HG03108 (cell line): ENCODE measurements at regions not wholly inside any gene's neighbourhood (a gene's known extent, or its start where the extent isn't known, plus 50 kb on each side); places are given as distances from the start of the nearest gene placed in this dataset.

Source experiments
- ATAC-seq: cut with Tn5 transposase; IDR thresholded peaks from one replicate; pipeline ENCODE4 v1.9.1; 2021; ENCODE audit warnings: moderate library complexity; ENCODE audit not compliant: unreplicated experiment

- ATAC-seq: no peak
These were observed 249.3 kb upstream of the AGAP1 start for GRCh38 chr2:235244255-235245220.

- no peak for ATAC-seq
These were observed 246.8 kb upstream of the AGAP1 start for GRCh38 chr2:235247001-235247400.

- ATAC-seq: no peak
These were observed 238.2 kb upstream of the AGAP1 start for GRCh38 chr2:235255693-235256092.

- ATAC-seq: no peak
These were observed 236.3 kb upstream of the AGAP1 start for GRCh38 chr2:235257590-235257989.

GRCh38 chr2:235262750-235263149 is 231.1 kb upstream of the AGAP1 start:
- no peak for ATAC-seq

GRCh38 chr2:235263205-235264120 is 230.4 kb upstream of the AGAP1 start:
- no peak for ATAC-seq

GRCh38 chr2:235264121-235264493 is 229.7 kb upstream of the AGAP1 start:
- ATAC-seq: no peak

GRCh38 chr2:235264512-235264911 is 229.3 kb upstream of the AGAP1 start:
- ATAC-seq: no peak

GRCh38 chr2:235265348-235265965 is 228.4 kb upstream of the AGAP1 start:
- ATAC-seq: no peak

- ATAC-seq: no peak
These were observed 226.6 kb upstream of the AGAP1 start for GRCh38 chr2:235267251-235267650.

- ATAC-seq: no peak
These were observed 225.3 kb upstream of the AGAP1 start for GRCh38 chr2:235268535-235268934.

GRCh38 chr2:235270291-235270690 is 223.6 kb upstream of the AGAP1 start:
- peak; percentile 51 for ATAC-seq

- ATAC-seq: peak; percentile 93
These were observed 222.9 kb upstream of the AGAP1 start for GRCh38 chr2:235270956-235271355.

GRCh38 chr2:235271936-235272335 is 221.9 kb upstream of the AGAP1 start:
- ATAC-seq: no peak

- ATAC-seq: no peak
These were observed 219.8 kb upstream of the AGAP1 start for GRCh38 chr2:235274023-235274422.

GRCh38 chr2:235277485-235277884 is 216.4 kb upstream of the AGAP1 start:
- no peak for ATAC-seq

GRCh38 chr2:235278771-235279355 is 215.0 kb upstream of the AGAP1 start:
- ATAC-seq: no peak

GRCh38 chr2:235279965-235280364 is 213.9 kb upstream of the AGAP1 start:
- ATAC-seq: no peak

GRCh38 chr2:235283246-235283645 is 210.6 kb upstream of the AGAP1 start:
- ATAC-seq: no peak

GRCh38 chr2:235286622-235287374 is 207.0 kb upstream of the AGAP1 start:
- no peak for ATAC-seq
